GM19328 (cell line): ENCODE measurements at regions not wholly inside any gene's neighbourhood (a gene's known extent, or its start where the extent isn't known, plus 50 kb on each side); places are given as distances from the start of the nearest gene placed in this dataset.

Experiments
- ATAC-seq: cut with Tn5 transposase; IDR thresholded peaks from one replicate; pipeline ENCODE4 v1.9.1; 2021; ENCODE audit warnings: mild to moderate bottlenecking, moderate library complexity; ENCODE audit not compliant: unreplicated experiment

DNA sequence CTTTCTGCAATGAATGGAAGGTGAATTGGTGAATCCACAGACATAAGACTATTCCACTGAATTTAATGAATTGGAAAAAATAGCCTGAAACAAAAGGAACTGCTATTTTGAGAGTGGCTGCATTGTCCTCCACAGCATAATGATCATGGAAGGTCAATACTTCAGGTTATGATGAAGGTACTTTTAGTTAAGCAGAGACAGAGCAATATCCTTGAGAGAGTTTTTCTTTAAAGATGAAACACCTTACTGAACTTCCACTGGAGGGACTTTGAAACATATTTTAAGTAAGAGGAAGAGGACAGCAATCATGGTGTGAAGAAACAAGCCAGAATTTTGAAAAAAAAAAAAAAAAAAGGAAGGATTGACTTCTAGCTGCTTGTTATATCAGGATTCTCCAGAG is 68.8 kb upstream of the DPP10 start:
- no peak for ATAC-seq

- no peak for ATAC-seq
These were observed 58.0 kb upstream of the DPP10 start for GRCh38 chr2:114384441-114384840.

DNA sequence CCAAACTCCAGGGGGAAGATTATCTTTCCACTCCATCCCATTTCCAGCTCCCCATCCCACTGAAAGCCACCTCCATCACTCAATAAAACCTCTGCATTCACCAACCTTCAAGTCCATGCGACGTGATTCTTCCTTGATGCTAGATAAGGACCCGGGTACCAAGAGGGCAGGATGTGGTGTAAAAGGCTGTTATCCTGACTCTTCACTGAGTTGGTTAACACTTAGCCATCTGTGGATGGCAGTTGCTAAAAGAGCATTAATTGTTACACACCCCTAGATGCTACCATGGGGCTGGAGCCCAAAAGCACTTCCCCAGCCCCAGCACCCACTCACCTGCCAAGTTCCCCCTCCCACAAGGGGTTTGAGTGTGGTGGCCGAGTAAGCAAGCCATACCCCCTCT is 53.4 kb upstream of the DPP10 start:
- no peak for ATAC-seq
